ENCODE measurements at regions not wholly inside any gene's neighbourhood (a gene's known extent, or its start where the extent isn't known, plus 50 kb on each side); places are given as distances from the start of the nearest gene placed in this dataset.

GRCh38 chrX:118884552-118885138, 61.0 kb downstream of the ZCCHC12 start:
- TF ChIP-seq CTCF (IDR thresholded peaks at IDR 0.05; ENCODE audit: insufficient read depth, low read depth, low read length) (no peak), EZH2 (IDR thresholded peaks at IDR 0.05; ENCODE audit: insufficient read depth, low read length) (no peak)
- Mint-ChIP-seq H3K27ac (ENCODE audit: unreplicated experiment) (no peak overlapping the region), H3K4me3 (ENCODE audit: unreplicated experiment) (no peak overlapping the region), H3K27me3 (ENCODE audit: low read depth, unreplicated experiment) (peaks cover 5% of the 10 kb centered on the region), H3K4me1 (ENCODE audit: low read depth, unreplicated experiment) (no peaks in the 10 kb centered on the region), H3K36me3 (ENCODE audit: low read depth, unreplicated experiment) (no peaks in the 10 kb centered on the region), H3K9me3 (ENCODE audit: unreplicated experiment) (peaks cover 3% of the 10 kb centered on the region)
- H3K36me3 ChIP-seq (ENCODE audit: insufficient read depth, low read length), result no peaks in the 10 kb centered on the region
- no peak for DNase-seq (ENCODE audit: low read depth)
- H3K4me2 ChIP-seq (ENCODE audit: low read length), result no peak overlapping the region
- H3K4me3 ChIP-seq (ENCODE audit: insufficient read depth, low read depth, low read length), result no peak overlapping the region
- no peaks in the 10 kb centered on the region for H3K4me1 ChIP-seq (ENCODE audit: insufficient read depth, low read length)
- H3K9me3 ChIP-seq (ENCODE audit: insufficient read depth, low read depth, low read length), result no peaks in the 10 kb centered on the region
- H3K9ac ChIP-seq (ENCODE audit: low read length), result no peak overlapping the region
- FAIRE-seq, result no peak
- H2AFZ ChIP-seq (ENCODE audit: low read depth, low read length), result no peak overlapping the region
- H3K79me2 ChIP-seq (ENCODE audit: insufficient read depth, low read length), result no peaks in the 10 kb centered on the region
- H3K27ac ChIP-seq (ENCODE audit: low read depth, low read length), result no peak overlapping the region
- H4K20me1 ChIP-seq (ENCODE audit: insufficient read depth, low read length), result no peaks in the 10 kb centered on the region
- no peaks in the 10 kb centered on the region for H3K27me3 ChIP-seq (ENCODE audit: insufficient read depth, low read length)

DNA sequence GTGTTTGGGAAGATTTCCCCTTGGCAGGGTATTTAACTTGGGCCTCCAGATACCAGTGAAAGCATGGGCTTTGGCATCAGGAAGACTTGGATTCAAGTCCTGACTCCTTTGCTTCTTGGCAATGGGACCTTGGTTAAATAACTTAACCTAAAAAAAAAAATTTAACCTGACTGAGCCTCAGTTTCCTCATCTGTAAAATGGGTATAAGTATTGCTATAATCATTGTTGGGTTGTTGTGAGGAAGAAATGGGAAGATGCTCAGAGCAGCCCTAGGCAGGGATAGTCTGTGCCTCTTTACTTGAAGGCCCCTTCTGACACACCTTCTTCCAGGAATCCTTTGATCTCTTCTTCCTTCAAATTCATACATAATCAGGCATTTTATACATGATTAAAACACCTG, 70.3 kb downstream of the ZCCHC12 start:
- DNase-seq (ENCODE audit: low read depth) (no peak), FAIRE-seq (no peak)
- Mint-ChIP-seq H3K4me3 (ENCODE audit: unreplicated experiment) (no peak overlapping the region), H3K27ac (ENCODE audit: unreplicated experiment) (no peak overlapping the region), H3K4me1 (ENCODE audit: low read depth, unreplicated experiment) (no peaks in the 10 kb centered on the region), H3K27me3 (ENCODE audit: low read depth, unreplicated experiment) (no peaks in the 10 kb centered on the region), H3K9me3 (ENCODE audit: unreplicated experiment) (no peaks in the 10 kb centered on the region), H3K36me3 (ENCODE audit: low read depth, unreplicated experiment) (no peaks in the 10 kb centered on the region)
- Histone ChIP-seq H3K4me3 (ENCODE audit: insufficient read depth, low read depth, low read length) (no peak overlapping the region), H3K4me2 (ENCODE audit: low read length) (no peak overlapping the region), H4K20me1 (ENCODE audit: insufficient read depth, low read length) (no peaks in the 10 kb centered on the region), H3K4me1 (ENCODE audit: insufficient read depth, low read length) (no peaks in the 10 kb centered on the region), H3K9me3 (ENCODE audit: insufficient read depth, low read depth, low read length) (no peaks in the 10 kb centered on the region), H3K36me3 (ENCODE audit: insufficient read depth, low read length) (no peaks in the 10 kb centered on the region), H3K27ac (ENCODE audit: low read depth, low read length) (no peak overlapping the region), H3K79me2 (ENCODE audit: insufficient read depth, low read length) (no peaks in the 10 kb centered on the region), H3K9ac (ENCODE audit: low read length) (no peak overlapping the region), H2AFZ (ENCODE audit: low read depth, low read length) (no peak overlapping the region), H3K27me3 (ENCODE audit: insufficient read depth, low read length) (no peaks in the 10 kb centered on the region)
- TF ChIP-seq EZH2 (IDR thresholded peaks at IDR 0.05; ENCODE audit: insufficient read depth, low read length) (no peak), CTCF (IDR thresholded peaks at IDR 0.05; ENCODE audit: insufficient read depth, low read depth, low read length) (no peak)

DNA sequence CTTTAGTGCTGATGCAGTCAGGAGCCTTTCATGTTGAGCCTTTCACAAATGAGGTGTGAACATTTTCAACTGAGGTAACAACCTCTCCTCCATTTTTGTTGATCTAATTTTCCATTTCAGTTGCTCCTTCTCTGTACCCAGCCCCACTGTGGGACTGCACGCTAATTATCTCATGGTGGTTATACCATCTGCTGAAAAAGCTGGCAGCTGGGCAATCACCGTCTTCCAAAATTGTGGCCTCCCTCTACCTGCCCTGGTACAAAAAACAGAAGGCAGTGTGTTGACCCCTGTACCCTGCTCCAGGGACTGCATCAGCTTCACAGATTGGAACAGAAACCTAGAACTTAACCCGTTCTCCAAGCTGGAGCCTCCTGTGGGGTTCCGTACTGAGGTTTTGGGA, 72.4 kb upstream of the LONRF3 start:
- Histone ChIP-seq H2AFZ (ENCODE audit: low read depth, low read length) (no peak overlapping the region), H3K4me2 (ENCODE audit: low read length) (no peak overlapping the region), H3K27me3 (ENCODE audit: insufficient read depth, low read length) (no peaks in the 10 kb centered on the region), H4K20me1 (ENCODE audit: insufficient read depth, low read length) (no peaks in the 10 kb centered on the region), H3K4me1 (ENCODE audit: insufficient read depth, low read length) (no peaks in the 10 kb centered on the region), H3K9me3 (ENCODE audit: insufficient read depth, low read depth, low read length) (no peaks in the 10 kb centered on the region), H3K36me3 (ENCODE audit: insufficient read depth, low read length) (no peaks in the 10 kb centered on the region), H3K27ac (ENCODE audit: low read depth, low read length) (no peak overlapping the region), H3K79me2 (ENCODE audit: insufficient read depth, low read length) (no peaks in the 10 kb centered on the region), H3K4me3 (ENCODE audit: insufficient read depth, low read depth, low read length) (no peak overlapping the region), H3K9ac (ENCODE audit: low read length) (no peak overlapping the region)
- DNase-seq (ENCODE audit: low read depth) (no peak), FAIRE-seq (no peak)
- Mint-ChIP-seq H3K9me3 (ENCODE audit: unreplicated experiment) (no peaks in the 10 kb centered on the region), H3K4me3 (ENCODE audit: unreplicated experiment) (no peak overlapping the region), H3K4me1 (ENCODE audit: low read depth, unreplicated experiment) (no peaks in the 10 kb centered on the region), H3K36me3 (ENCODE audit: low read depth, unreplicated experiment) (no peaks in the 10 kb centered on the region), H3K27ac (ENCODE audit: unreplicated experiment) (no peak overlapping the region), H3K27me3 (ENCODE audit: low read depth, unreplicated experiment) (peaks cover 11% of the 10 kb centered on the region)
- TF ChIP-seq EZH2 (IDR thresholded peaks at IDR 0.05; ENCODE audit: insufficient read depth, low read length) (no peak), CTCF (IDR thresholded peaks at IDR 0.05; ENCODE audit: insufficient read depth, low read depth, low read length) (no peak)

Measured in astrocyte (in vitro differentiated cells and primary cell).